Dendritic cell treated with granulocyte-macrophage colony-stimulating factor and Interleukin-4, amounts not matched to agents 40 ng/mL and 50 ng/mL, for 4 days (primary cell): ENCODE measurements at regions not wholly inside any gene's neighbourhood (a gene's known extent, or its start where the extent isn't known, plus 50 kb on each side); places are given as distances from the start of the nearest gene placed in this dataset.

Experiments
- H3K27ac Mint-ChIP-seq: one replicate; pipeline ENCODE4 v1.8.0; 2022; ENCODE audit warnings: mild to moderate bottlenecking, mixed read lengths
- H3K27me3 Mint-ChIP-seq: one replicate; pipeline ENCODE4 v1.8.0; 2022; ENCODE audit warnings: mild to moderate bottlenecking, mixed read lengths
- H3K36me3 Mint-ChIP-seq: one replicate; pipeline ENCODE4 v1.8.0; 2022; ENCODE audit warnings: low read depth, mixed read lengths
- H3K4me1 Mint-ChIP-seq: one replicate; pipeline ENCODE4 v1.8.0; 2022; ENCODE audit warnings: low read depth, mixed read lengths
- H3K4me3 Mint-ChIP-seq: one replicate; pipeline ENCODE4 v1.8.0; 2022; ENCODE audit warnings: mild to moderate bottlenecking, moderate library complexity, mixed read lengths
- H3K9me3 Mint-ChIP-seq: one replicate; pipeline ENCODE4 v1.8.0; 2022; ENCODE audit warnings: mixed read lengths
- intact Hi-C: fragments of 100-400 bp; cut with micrococcal nuclease; formaldehyde crosslinking; loops from one replicate; pipeline ENCODE4 v1.15.0; 2022

- intact Hi-C loops: no loop called here
- no peaks in the 10 kb centered on the region for H3K9me3 Mint-ChIP-seq
- H3K4me3 Mint-ChIP-seq: no peak overlapping the region
- no peaks in the 10 kb centered on the region for H3K36me3 Mint-ChIP-seq
- H3K4me1 Mint-ChIP-seq: no peaks in the 10 kb centered on the region
- no peak overlapping the region for H3K27ac Mint-ChIP-seq
- no peaks in the 10 kb centered on the region for H3K27me3 Mint-ChIP-seq
These were observed 884.5 kb upstream of the ADGRL3 start for GRCh38 chr4:60315586-60315985.

GRCh38 chr4:60326735-60327134 lies 873.4 kb upstream of the ADGRL3 start:
- Mint-ChIP-seq H3K27ac (no peak overlapping the region), H3K27me3 (no peaks in the 10 kb centered on the region), H3K9me3 (no peaks in the 10 kb centered on the region), H3K4me1 (no peaks in the 10 kb centered on the region), H3K36me3 (no peaks in the 10 kb centered on the region), H3K4me3 (no peak overlapping the region)
- intact Hi-C loops: no loop called here

- no peak overlapping the region for H3K4me3 Mint-ChIP-seq
- H3K9me3 Mint-ChIP-seq: no peaks in the 10 kb centered on the region
- no peak overlapping the region for H3K27ac Mint-ChIP-seq
- intact Hi-C loops: no loop called here
- no peaks in the 10 kb centered on the region for H3K36me3 Mint-ChIP-seq
- no peaks in the 10 kb centered on the region for H3K27me3 Mint-ChIP-seq
- H3K4me1 Mint-ChIP-seq: no peaks in the 10 kb centered on the region
These were observed 872.5 kb upstream of the ADGRL3 start for GRCh38 chr4:60327651-60328050.

GRCh38 chr4:60344908-60345307 lies 855.2 kb upstream of the ADGRL3 start:
- Mint-ChIP-seq H3K36me3 (no peaks in the 10 kb centered on the region), H3K4me1 (no peaks in the 10 kb centered on the region), H3K27me3 (no peaks in the 10 kb centered on the region), H3K4me3 (no peak overlapping the region), H3K27ac (no peak overlapping the region), H3K9me3 (no peaks in the 10 kb centered on the region)
- intact Hi-C loops: no loop called here

- no peaks in the 10 kb centered on the region for H3K36me3 Mint-ChIP-seq
- H3K9me3 Mint-ChIP-seq: no peaks in the 10 kb centered on the region
- no peaks in the 10 kb centered on the region for H3K27me3 Mint-ChIP-seq
- no peak overlapping the region for H3K4me3 Mint-ChIP-seq
- no peak overlapping the region for H3K27ac Mint-ChIP-seq
- intact Hi-C loops: no loop called here
- no peaks in the 10 kb centered on the region for H3K4me1 Mint-ChIP-seq
These were observed 854.7 kb upstream of the ADGRL3 start for GRCh38 chr4:60345392-60345791.

GRCh38 chr4:60359746-60360367 lies 840.3 kb upstream of the ADGRL3 start:
- no peak overlapping the region for H3K27ac Mint-ChIP-seq
- no peak overlapping the region for H3K4me3 Mint-ChIP-seq
- no peaks in the 10 kb centered on the region for H3K27me3 Mint-ChIP-seq
- no peaks in the 10 kb centered on the region for H3K36me3 Mint-ChIP-seq
- H3K4me1 Mint-ChIP-seq: no peaks in the 10 kb centered on the region
- H3K9me3 Mint-ChIP-seq: peaks cover 22% of the 10 kb centered on the region
- intact Hi-C loops: no loop called here

- intact Hi-C loops: no loop called here
- H3K4me1 Mint-ChIP-seq: no peaks in the 10 kb centered on the region
These were observed 835.0 kb upstream of the ADGRL3 start for GRCh38 chr4:60365176-60365575.

GRCh38 chr4:60366661-60367060 lies 833.5 kb upstream of the ADGRL3 start:
- H3K27me3 Mint-ChIP-seq: no peaks in the 10 kb centered on the region
- intact Hi-C loops: no loop called here
- no peaks in the 10 kb centered on the region for H3K4me1 Mint-ChIP-seq
- H3K36me3 Mint-ChIP-seq: no peaks in the 10 kb centered on the region
- H3K9me3 Mint-ChIP-seq: peaks cover 12% of the 10 kb centered on the region
- no peak overlapping the region for H3K27ac Mint-ChIP-seq
- H3K4me3 Mint-ChIP-seq: no peak overlapping the region

More at GRCh38 chr4:60365176-60365575, 835.0 kb upstream of the ADGRL3 start:
- H3K9me3 Mint-ChIP-seq: peaks cover 12% of the 10 kb centered on the region
- H3K27me3 Mint-ChIP-seq: no peaks in the 10 kb centered on the region
- H3K4me3 Mint-ChIP-seq: no peak overlapping the region
- no peaks in the 10 kb centered on the region for H3K36me3 Mint-ChIP-seq
- no peak overlapping the region for H3K27ac Mint-ChIP-seq

GRCh38 chr4:60368986-60369385 lies 831.1 kb upstream of the ADGRL3 start:
- no peaks in the 10 kb centered on the region for H3K36me3 Mint-ChIP-seq
- intact Hi-C loops: no loop called here
- H3K9me3 Mint-ChIP-seq: peaks cover 12% of the 10 kb centered on the region
- H3K4me3 Mint-ChIP-seq: no peak overlapping the region
- H3K4me1 Mint-ChIP-seq: no peaks in the 10 kb centered on the region
- no peak overlapping the region for H3K27ac Mint-ChIP-seq
- no peaks in the 10 kb centered on the region for H3K27me3 Mint-ChIP-seq

- Mint-ChIP-seq H3K27ac (no peak overlapping the region), H3K9me3 (no peaks in the 10 kb centered on the region), H3K27me3 (no peaks in the 10 kb centered on the region)
These were observed 822.1 kb upstream of the ADGRL3 start for GRCh38 chr4:60378010-60378409.

GRCh38 chr4:60384516-60384915 lies 815.6 kb upstream of the ADGRL3 start:
- no peaks in the 10 kb centered on the region for H3K27me3 Mint-ChIP-seq
- no peak overlapping the region for H3K4me3 Mint-ChIP-seq
- H3K27ac Mint-ChIP-seq: no peak overlapping the region
- intact Hi-C loops: no loop called here
- H3K4me1 Mint-ChIP-seq: no peaks in the 10 kb centered on the region
- H3K36me3 Mint-ChIP-seq: no peaks in the 10 kb centered on the region
- peaks cover 9% of the 10 kb centered on the region for H3K9me3 Mint-ChIP-seq

More at GRCh38 chr4:60378010-60378409, 822.1 kb upstream of the ADGRL3 start:
- intact Hi-C loops: no loop called here
- no peaks in the 10 kb centered on the region for H3K36me3 Mint-ChIP-seq
- no peaks in the 10 kb centered on the region for H3K4me1 Mint-ChIP-seq
- no peak overlapping the region for H3K4me3 Mint-ChIP-seq

GRCh38 chr4:60389633-60390032 lies 810.5 kb upstream of the ADGRL3 start:
- intact Hi-C loops: no loop called here
- Mint-ChIP-seq H3K27me3 (no peaks in the 10 kb centered on the region), H3K27ac (no peak overlapping the region), H3K9me3 (peaks cover 18% of the 10 kb centered on the region), H3K4me1 (no peaks in the 10 kb centered on the region), H3K4me3 (no peak overlapping the region), H3K36me3 (no peaks in the 10 kb centered on the region)

- H3K4me3 Mint-ChIP-seq: no peak overlapping the region
- H3K27ac Mint-ChIP-seq: no peak overlapping the region
These were observed 803.6 kb upstream of the ADGRL3 start for GRCh38 chr4:60396341-60397049.

GRCh38 chr4:60400593-60400992 lies 799.5 kb upstream of the ADGRL3 start:
- Mint-ChIP-seq H3K4me1 (no peaks in the 10 kb centered on the region), H3K4me3 (no peak overlapping the region), H3K36me3 (no peaks in the 10 kb centered on the region), H3K9me3 (peaks cover under 1% of the 10 kb centered on the region), H3K27me3 (no peaks in the 10 kb centered on the region), H3K27ac (no peak overlapping the region)
- intact Hi-C loops: no loop called here

More at GRCh38 chr4:60396341-60397049, 803.6 kb upstream of the ADGRL3 start:
- no peaks in the 10 kb centered on the region for H3K36me3 Mint-ChIP-seq
- no peaks in the 10 kb centered on the region for H3K27me3 Mint-ChIP-seq
- H3K9me3 Mint-ChIP-seq: peaks cover 19% of the 10 kb centered on the region
- intact Hi-C loops: no loop called here
- no peaks in the 10 kb centered on the region for H3K4me1 Mint-ChIP-seq

- H3K9me3 Mint-ChIP-seq: peaks cover 11% of the 10 kb centered on the region
- no peaks in the 10 kb centered on the region for H3K27me3 Mint-ChIP-seq
- no peak overlapping the region for H3K27ac Mint-ChIP-seq
- no peaks in the 10 kb centered on the region for H3K36me3 Mint-ChIP-seq
- intact Hi-C loops: no loop called here
- H3K4me3 Mint-ChIP-seq: no peak overlapping the region
- H3K4me1 Mint-ChIP-seq: no peaks in the 10 kb centered on the region
These were observed 796.1 kb upstream of the ADGRL3 start for GRCh38 chr4:60404027-60404426.
